ENCODE measurements at regions not wholly inside any gene's neighbourhood (a gene's known extent, or its start where the extent isn't known, plus 50 kb on each side); places are given as distances from the start of the nearest gene placed in this dataset.

GRCh38 chr4:18508786-18509185, 487.2 kb upstream of the LCORL start:
- no peak for FAIRE-seq
- no peak for TF ChIP-seq POLR2A (IDR thresholded peaks at IDR 0.05; ENCODE audit: low read depth, low read length)
- TF ChIP-seq POLR2AphosphoS5 (IDR thresholded peaks at IDR 0.05; ENCODE audit: low read depth, low read length): no peak
- TF ChIP-seq TAF1 (IDR thresholded peaks at IDR 0.05; ENCODE audit: borderline replicate concordance, low read depth, low read length): no peak
- DNase-seq (ENCODE audit: insufficient read length): no peak

GRCh38 chr4:18480928-18481327, 459.4 kb upstream of the LCORL start:
- FAIRE-seq (no peak), DNase-seq (ENCODE audit: insufficient read length) (no peak)
- TF ChIP-seq POLR2A (IDR thresholded peaks at IDR 0.05; ENCODE audit: low read depth, low read length) (no peak), POLR2AphosphoS5 (IDR thresholded peaks at IDR 0.05; ENCODE audit: low read depth, low read length) (no peak), TAF1 (IDR thresholded peaks at IDR 0.05; ENCODE audit: borderline replicate concordance, low read depth, low read length) (no peak)

DNA sequence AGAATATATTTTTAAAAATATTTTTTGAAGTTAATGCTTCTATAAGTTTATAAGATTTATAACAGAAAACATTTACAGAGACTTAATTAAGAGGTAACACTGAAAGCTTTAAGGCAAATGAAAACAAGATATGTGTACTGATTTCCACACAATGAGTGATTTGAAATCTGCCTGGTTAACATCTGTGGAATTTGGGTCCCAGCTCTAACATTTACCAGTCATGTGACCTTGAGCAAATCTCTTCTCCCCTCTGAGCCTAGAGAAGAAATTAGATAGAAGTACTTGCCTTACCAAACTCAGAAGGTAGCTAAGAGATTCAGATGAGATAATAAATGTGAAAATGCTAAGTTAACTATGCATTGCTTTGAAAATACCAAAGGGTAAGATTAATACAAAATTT, 458.8 kb upstream of the LCORL start:
- TF ChIP-seq TAF1 (IDR thresholded peaks at IDR 0.05; ENCODE audit: borderline replicate concordance, low read depth, low read length) (no peak), POLR2A (IDR thresholded peaks at IDR 0.05; ENCODE audit: low read depth, low read length) (no peak), POLR2AphosphoS5 (IDR thresholded peaks at IDR 0.05; ENCODE audit: low read depth, low read length) (no peak)
- FAIRE-seq (no peak), DNase-seq (ENCODE audit: insufficient read length) (no peak)

DNA sequence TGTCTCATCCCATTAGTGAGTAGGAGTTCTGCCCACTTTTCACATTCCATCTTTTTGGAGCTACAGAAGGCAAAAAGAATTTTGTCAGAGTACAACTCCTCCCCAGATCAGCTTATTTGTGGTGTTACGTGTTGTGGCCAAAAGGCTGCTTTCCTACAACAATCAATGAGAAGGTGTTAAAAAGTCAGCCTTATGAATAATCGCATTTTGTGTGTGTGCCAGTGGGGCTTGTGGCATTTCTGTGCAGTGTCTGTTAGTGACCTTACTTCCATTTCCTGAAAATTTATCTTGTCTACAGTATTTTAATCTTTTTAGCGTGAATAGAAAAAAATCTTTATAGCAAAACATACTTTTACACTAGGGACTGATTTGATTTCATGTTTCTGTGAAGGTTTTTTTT, 458.3 kb upstream of the LCORL start:
- no peak for DNase-seq (ENCODE audit: insufficient read length)
- no peak for FAIRE-seq
- TF ChIP-seq POLR2AphosphoS5 (IDR thresholded peaks at IDR 0.05; ENCODE audit: low read depth, low read length) (no peak), TAF1 (IDR thresholded peaks at IDR 0.05; ENCODE audit: borderline replicate concordance, low read depth, low read length) (no peak), POLR2A (IDR thresholded peaks at IDR 0.05; ENCODE audit: low read depth, low read length) (no peak)

- TF ChIP-seq POLR2AphosphoS5 (IDR thresholded peaks at IDR 0.05; ENCODE audit: low read depth, low read length): no peak
- TF ChIP-seq TAF1 (IDR thresholded peaks at IDR 0.05; ENCODE audit: borderline replicate concordance, low read depth, low read length): no peak
- no peak for DNase-seq (ENCODE audit: insufficient read length)
- no peak for FAIRE-seq
Measured at GRCh38 chr4:18463987-18464559, 442.5 kb upstream of the LCORL start.

- TF ChIP-seq POLR2A (IDR thresholded peaks at IDR 0.05; ENCODE audit: low read depth, low read length): no peak
- TF ChIP-seq POLR2AphosphoS5 (IDR thresholded peaks at IDR 0.05; ENCODE audit: low read depth, low read length): no peak
- TF ChIP-seq TAF1 (IDR thresholded peaks at IDR 0.05; ENCODE audit: borderline replicate concordance, low read depth, low read length): no peak
- DNase-seq (ENCODE audit: insufficient read length) (no peak), FAIRE-seq (no peak)
Measured at GRCh38 chr4:18458465-18458864, 436.9 kb upstream of the LCORL start.

- no peak for FAIRE-seq
- TF ChIP-seq POLR2AphosphoS5 (IDR thresholded peaks at IDR 0.05; ENCODE audit: low read depth, low read length): no peak
- no peak for TF ChIP-seq POLR2A (IDR thresholded peaks at IDR 0.05; ENCODE audit: low read depth, low read length)
- TF ChIP-seq TAF1 (IDR thresholded peaks at IDR 0.05; ENCODE audit: borderline replicate concordance, low read depth, low read length): no peak
- no peak for DNase-seq (ENCODE audit: insufficient read length)
Measured at GRCh38 chr4:18454349-18454748, 432.8 kb upstream of the LCORL start.

GRCh38 chr4:18445110-18445509, 423.6 kb upstream of the LCORL start:
- FAIRE-seq: no peak
- no peak for TF ChIP-seq POLR2AphosphoS5 (IDR thresholded peaks at IDR 0.05; ENCODE audit: low read depth, low read length)
- no peak for TF ChIP-seq TAF1 (IDR thresholded peaks at IDR 0.05; ENCODE audit: borderline replicate concordance, low read depth, low read length)
- TF ChIP-seq POLR2A (IDR thresholded peaks at IDR 0.05; ENCODE audit: low read depth, low read length): no peak
- DNase-seq (ENCODE audit: insufficient read length): no peak

DNA sequence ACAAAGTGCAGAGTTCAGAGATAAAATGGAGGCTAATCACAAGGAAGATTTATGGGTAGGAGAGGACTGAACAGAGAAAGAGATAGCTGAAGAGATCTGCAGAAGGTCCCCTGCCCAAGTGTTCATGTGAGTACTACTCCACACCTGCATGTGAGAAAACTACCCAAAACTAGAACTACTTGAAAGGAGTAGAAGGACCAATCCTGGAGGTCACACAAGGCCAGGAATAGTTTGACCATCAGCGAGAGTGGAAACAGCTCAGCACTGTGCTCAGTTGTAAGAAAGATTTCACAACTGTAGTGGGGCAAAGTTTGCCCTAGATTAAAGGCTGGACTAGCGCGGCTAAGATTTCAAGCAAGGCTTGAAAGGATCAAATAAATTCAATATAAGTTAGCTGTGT, 422.7 kb upstream of the LCORL start:
- DNase-seq (ENCODE audit: insufficient read length): no peak
- no peak for TF ChIP-seq TAF1 (IDR thresholded peaks at IDR 0.05; ENCODE audit: borderline replicate concordance, low read depth, low read length)
- TF ChIP-seq POLR2A (IDR thresholded peaks at IDR 0.05; ENCODE audit: low read depth, low read length): no peak
- TF ChIP-seq POLR2AphosphoS5 (IDR thresholded peaks at IDR 0.05; ENCODE audit: low read depth, low read length): no peak
- FAIRE-seq: no peak

DNA sequence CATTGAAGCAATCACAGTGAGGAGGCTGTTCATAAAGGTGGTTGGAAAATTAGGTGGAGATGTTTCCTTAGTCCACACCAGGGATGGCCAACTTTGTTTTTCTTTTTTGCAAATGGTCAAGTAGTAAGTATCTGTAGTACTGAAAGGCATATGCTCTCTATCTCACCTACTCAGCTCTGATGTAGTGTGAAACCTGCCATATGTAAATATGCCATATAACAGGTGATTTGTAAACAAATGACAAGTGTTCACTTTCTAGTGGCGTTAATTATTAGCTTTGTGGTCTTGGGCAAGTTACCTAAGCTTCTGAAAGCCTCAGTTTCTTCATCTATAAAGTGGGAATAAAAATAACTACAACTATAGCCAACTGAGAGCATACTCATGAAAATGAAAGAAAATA, 421.4 kb upstream of the LCORL start:
- TF ChIP-seq POLR2A (IDR thresholded peaks at IDR 0.05; ENCODE audit: low read depth, low read length): no peak
- no peak for TF ChIP-seq TAF1 (IDR thresholded peaks at IDR 0.05; ENCODE audit: borderline replicate concordance, low read depth, low read length)
- TF ChIP-seq POLR2AphosphoS5 (IDR thresholded peaks at IDR 0.05; ENCODE audit: low read depth, low read length): no peak
- FAIRE-seq (no peak), DNase-seq (ENCODE audit: insufficient read length) (no peak)

- FAIRE-seq: no peak
- TF ChIP-seq POLR2AphosphoS5 (IDR thresholded peaks at IDR 0.05; ENCODE audit: low read depth, low read length): no peak
- TF ChIP-seq POLR2A (IDR thresholded peaks at IDR 0.05; ENCODE audit: low read depth, low read length): no peak
- TF ChIP-seq TAF1 (IDR thresholded peaks at IDR 0.05; ENCODE audit: borderline replicate concordance, low read depth, low read length): no peak
- no peak for DNase-seq (ENCODE audit: insufficient read length)
Measured at GRCh38 chr4:18441676-18442075, 420.1 kb upstream of the LCORL start.

DNA sequence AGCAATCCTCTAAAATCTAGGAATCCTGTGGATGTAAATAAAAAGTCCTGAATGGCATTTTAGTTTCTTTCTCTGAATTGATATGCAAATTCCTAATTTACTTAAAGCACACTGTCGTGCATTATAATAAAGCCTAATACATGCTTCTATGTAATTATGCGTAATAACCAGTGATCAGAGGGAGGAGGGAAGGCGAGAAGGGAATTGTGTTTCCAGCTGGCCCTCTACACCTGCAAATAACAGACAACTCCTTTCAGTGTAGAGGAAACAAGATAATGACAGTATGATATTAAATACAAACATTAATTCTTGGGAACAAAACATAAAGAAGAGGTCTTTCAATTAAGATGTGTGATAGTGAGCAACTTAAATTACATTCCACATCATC, 419.6 kb upstream of the LCORL start:
- no peak for FAIRE-seq
- TF ChIP-seq POLR2A (IDR thresholded peaks at IDR 0.05; ENCODE audit: low read depth, low read length): no peak
- no peak for TF ChIP-seq POLR2AphosphoS5 (IDR thresholded peaks at IDR 0.05; ENCODE audit: low read depth, low read length)
- TF ChIP-seq TAF1 (IDR thresholded peaks at IDR 0.05; ENCODE audit: borderline replicate concordance, low read depth, low read length): no peak
- DNase-seq (ENCODE audit: insufficient read length): no peak
